ENCODE measurements at regions not wholly inside any gene's neighbourhood (a gene's known extent, or its start where the extent isn't known, plus 50 kb on each side); places are given as distances from the start of the nearest gene placed in this dataset.

- no peaks in the 10 kb centered on the region for H3K27me3 ChIP-seq
- H3K79me2 ChIP-seq: no peaks in the 10 kb centered on the region
- H3K36me3 ChIP-seq (replicated peaks; ENCODE audit: insufficient read depth, low read depth): no peaks in the 10 kb centered on the region
- no peaks in the 10 kb centered on the region for H3K4me1 ChIP-seq (ENCODE audit: insufficient read depth)
- no peaks in the 10 kb centered on the region for H4K20me1 ChIP-seq (ENCODE audit: insufficient read depth, poor library complexity, severe bottlenecking)
- H2AFZ ChIP-seq: no peak overlapping the region
- WGBS (ENCODE audit: low lambda C conversion rate, missing lambda C conversion rate): 0% methylated on average over 1 of the region's 1 CpG
- H3K9me3 ChIP-seq (ENCODE audit: low read depth): no peaks in the 10 kb centered on the region
- DNase-seq (ENCODE audit: low spot score): no peak
- TF ChIP-seq EZH2 (IDR thresholded peaks at IDR 0.05; ENCODE audit: borderline replicate concordance) (no peak), EZH2phosphoT487 (IDR thresholded peaks at IDR 0.05; ENCODE audit: low read depth, severe bottlenecking, unreplicated experiment) (no peak)
- TF ChIP-seq, protein P1, sequence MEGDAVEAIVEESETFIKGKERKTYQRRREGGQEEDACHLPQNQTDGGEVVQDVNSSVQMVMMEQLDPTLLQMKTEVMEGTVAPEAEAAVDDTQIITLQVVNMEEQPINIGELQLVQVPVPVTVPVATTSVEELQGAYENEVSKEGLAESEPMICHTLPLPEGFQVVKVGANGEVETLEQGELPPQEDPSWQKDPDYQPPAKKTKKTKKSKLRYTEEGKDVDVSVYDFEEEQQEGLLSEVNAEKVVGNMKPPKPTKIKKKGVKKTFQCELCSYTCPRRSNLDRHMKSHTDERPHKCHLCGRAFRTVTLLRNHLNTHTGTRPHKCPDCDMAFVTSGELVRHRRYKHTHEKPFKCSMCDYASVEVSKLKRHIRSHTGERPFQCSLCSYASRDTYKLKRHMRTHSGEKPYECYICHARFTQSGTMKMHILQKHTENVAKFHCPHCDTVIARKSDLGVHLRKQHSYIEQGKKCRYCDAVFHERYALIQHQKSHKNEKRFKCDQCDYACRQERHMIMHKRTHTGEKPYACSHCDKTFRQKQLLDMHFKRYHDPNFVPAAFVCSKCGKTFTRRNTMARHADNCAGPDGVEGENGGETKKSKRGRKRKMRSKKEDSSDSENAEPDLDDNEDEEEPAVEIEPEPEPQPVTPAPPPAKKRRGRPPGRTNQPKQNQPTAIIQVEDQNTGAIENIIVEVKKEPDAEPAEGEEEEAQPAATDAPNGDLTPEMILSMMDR (IDR thresholded peaks at IDR 0.05; ENCODE audit: poor library complexity): no peak
- no peak overlapping the region for H3K4me3 ChIP-seq
- no peak overlapping the region for H3K4me2 ChIP-seq
- H3K27ac ChIP-seq: no peak overlapping the region
- H3K9me2 ChIP-seq (replicated peaks; ENCODE audit: insufficient read depth): no peaks in the 10 kb centered on the region
These were observed 628.7 kb downstream of the AMY1C start for GRCh38 chr1:104378414-104378813.

- 57% methylated on average over 2 of the region's 2 CpGs for WGBS (ENCODE audit: low lambda C conversion rate, missing lambda C conversion rate)
- no peak overlapping the region for H2AFZ ChIP-seq
- H3K4me2 ChIP-seq: no peak overlapping the region
- no peak overlapping the region for H3K4me3 ChIP-seq
- TF ChIP-seq, protein P1 (IDR thresholded peaks at IDR 0.05; ENCODE audit: poor library complexity): no peak
- TF ChIP-seq EZH2 (IDR thresholded peaks at IDR 0.05; ENCODE audit: borderline replicate concordance) (no peak), EZH2phosphoT487 (IDR thresholded peaks at IDR 0.05; ENCODE audit: low read depth, severe bottlenecking, unreplicated experiment) (no peak)
- no peaks in the 10 kb centered on the region for H4K20me1 ChIP-seq (ENCODE audit: insufficient read depth, poor library complexity, severe bottlenecking)
- no peak overlapping the region for H3K27ac ChIP-seq
- DNase-seq (ENCODE audit: low spot score): no peak
- H3K9me3 ChIP-seq (ENCODE audit: low read depth): no peaks in the 10 kb centered on the region
- H3K36me3 ChIP-seq (replicated peaks; ENCODE audit: insufficient read depth, low read depth): no peaks in the 10 kb centered on the region
- H3K4me1 ChIP-seq (ENCODE audit: insufficient read depth): no peaks in the 10 kb centered on the region
- H3K27me3 ChIP-seq: no peaks in the 10 kb centered on the region
- H3K79me2 ChIP-seq: no peaks in the 10 kb centered on the region
- H3K9me2 ChIP-seq (replicated peaks; ENCODE audit: insufficient read depth): no peaks in the 10 kb centered on the region
These were observed 630.3 kb downstream of the AMY1C start for GRCh38 chr1:104380003-104380402.

DNA sequence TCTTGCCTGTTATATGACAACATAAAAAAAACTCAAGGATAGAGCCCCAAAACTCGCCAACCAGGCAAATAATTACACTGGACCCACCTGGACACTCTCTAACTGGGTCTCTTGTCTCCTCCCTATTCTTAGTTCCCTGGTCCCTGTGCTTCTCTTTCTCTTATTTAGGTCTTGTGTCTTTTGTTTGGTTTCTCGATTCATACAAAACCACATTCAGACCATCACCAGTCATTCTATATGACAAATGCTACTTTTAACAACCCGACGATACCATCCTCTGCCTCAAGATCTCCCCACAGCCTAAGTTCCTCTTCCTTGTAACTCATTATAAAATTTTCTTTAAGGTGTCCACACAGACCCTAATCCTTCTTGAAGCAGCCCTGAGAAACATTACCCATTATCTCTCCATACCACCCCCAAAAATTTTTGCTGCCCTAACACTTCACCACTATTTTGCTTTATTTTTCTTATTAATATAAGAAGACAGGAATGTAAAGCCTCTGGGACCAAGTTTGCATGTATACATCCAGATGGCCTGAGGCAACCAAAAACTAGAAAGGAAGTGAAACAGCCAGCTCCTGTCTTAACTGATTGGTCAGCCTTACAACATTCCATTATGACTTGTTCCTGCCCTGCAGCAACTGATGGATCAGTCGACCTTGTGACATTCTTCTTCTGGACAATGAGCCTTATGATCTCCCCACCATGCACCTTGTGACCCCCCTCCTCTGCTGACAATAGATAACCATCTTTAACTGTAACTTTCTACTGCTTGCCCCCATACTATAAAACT is 638.2 kb downstream of the AMY1C start:
- no peak for TF ChIP-seq EZH2 (IDR thresholded peaks at IDR 0.05; ENCODE audit: borderline replicate concordance)
- TF ChIP-seq, protein P1 (IDR thresholded peaks at IDR 0.05; ENCODE audit: poor library complexity): no peak
- no peak for TF ChIP-seq EZH2phosphoT487 (IDR thresholded peaks at IDR 0.05; ENCODE audit: low read depth, severe bottlenecking, unreplicated experiment)
- WGBS (ENCODE audit: low lambda C conversion rate, missing lambda C conversion rate): 79% methylated on average over 5 of the region's 5 CpGs

More for the DNA sequence above, 638.2 kb downstream of the AMY1C start:
- H3K27me3 ChIP-seq: no peaks in the 10 kb centered on the region
- no peaks in the 10 kb centered on the region for H3K4me1 ChIP-seq (ENCODE audit: insufficient read depth)
- no peak overlapping the region for H2AFZ ChIP-seq
- no peak overlapping the region for H3K4me3 ChIP-seq
- H3K9me3 ChIP-seq (ENCODE audit: low read depth): no peaks in the 10 kb centered on the region
- no peaks in the 10 kb centered on the region for H4K20me1 ChIP-seq (ENCODE audit: insufficient read depth, poor library complexity, severe bottlenecking)
- H3K27ac ChIP-seq: no peak overlapping the region
- H3K36me3 ChIP-seq (replicated peaks; ENCODE audit: insufficient read depth, low read depth): no peaks in the 10 kb centered on the region
- DNase-seq (ENCODE audit: low spot score): no peak
- H3K4me2 ChIP-seq: no peak overlapping the region
- H3K79me2 ChIP-seq: no peaks in the 10 kb centered on the region
- no peaks in the 10 kb centered on the region for H3K9me2 ChIP-seq (replicated peaks; ENCODE audit: insufficient read depth)
